GM21723 (cell line): ENCODE measurements at regions not wholly inside any gene's neighbourhood (a gene's known extent, or its start where the extent isn't known, plus 50 kb on each side); places are given as distances from the start of the nearest gene placed in this dataset.

Experiments used
- ATAC-seq: cut with Tn5 transposase; IDR thresholded peaks from one replicate; pipeline ENCODE4 v1.9.1; 2021; ENCODE audit warnings: mild to moderate bottlenecking, moderate library complexity; ENCODE audit not compliant: unreplicated experiment

DNA sequence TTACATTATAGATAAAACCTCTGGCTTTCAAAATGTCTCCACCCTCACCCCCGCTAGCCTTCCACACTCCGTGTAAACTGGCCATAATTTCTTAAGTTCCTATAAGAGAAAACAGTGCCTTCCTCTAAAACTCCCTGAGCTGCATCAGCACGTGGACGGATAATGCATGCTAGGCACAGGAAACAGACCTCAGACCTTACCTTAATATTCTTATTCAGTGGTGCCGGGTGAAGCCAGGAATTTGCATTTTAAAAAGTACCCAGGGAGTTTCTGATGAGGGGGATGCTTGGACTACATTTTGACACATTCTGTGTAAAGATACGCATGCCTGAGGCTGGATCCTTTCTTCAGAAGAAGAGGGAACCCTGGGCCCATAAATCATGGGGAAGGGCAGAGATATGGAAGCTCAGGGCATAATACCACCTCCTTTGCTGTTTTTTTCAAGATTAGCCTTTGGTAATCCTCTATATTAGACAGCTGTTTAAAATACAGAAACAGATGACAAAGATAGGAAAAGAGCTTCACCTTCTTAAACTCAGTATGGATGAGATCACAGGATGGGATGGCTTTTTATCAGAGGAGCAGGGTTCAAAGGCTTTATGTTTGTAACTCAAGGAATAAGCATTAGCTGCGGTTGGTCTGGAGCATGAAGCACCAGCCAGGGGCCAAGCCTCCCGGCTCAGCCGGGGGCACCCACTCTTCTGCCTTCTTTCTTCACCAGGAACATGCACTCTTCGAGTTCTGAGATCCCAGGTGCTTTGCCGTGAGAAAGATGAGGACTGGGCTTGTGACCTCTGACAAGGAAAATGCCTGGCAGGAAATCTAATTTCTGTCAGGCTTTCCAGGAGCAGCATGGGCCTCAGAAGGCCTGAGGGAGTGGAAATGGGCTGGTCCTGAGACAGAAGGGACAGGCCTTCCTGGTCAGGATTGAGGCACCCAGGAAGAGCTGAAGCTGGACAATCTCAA, 218.1 kb upstream of the SOX4 start:
- ATAC-seq = no peak

DNA sequence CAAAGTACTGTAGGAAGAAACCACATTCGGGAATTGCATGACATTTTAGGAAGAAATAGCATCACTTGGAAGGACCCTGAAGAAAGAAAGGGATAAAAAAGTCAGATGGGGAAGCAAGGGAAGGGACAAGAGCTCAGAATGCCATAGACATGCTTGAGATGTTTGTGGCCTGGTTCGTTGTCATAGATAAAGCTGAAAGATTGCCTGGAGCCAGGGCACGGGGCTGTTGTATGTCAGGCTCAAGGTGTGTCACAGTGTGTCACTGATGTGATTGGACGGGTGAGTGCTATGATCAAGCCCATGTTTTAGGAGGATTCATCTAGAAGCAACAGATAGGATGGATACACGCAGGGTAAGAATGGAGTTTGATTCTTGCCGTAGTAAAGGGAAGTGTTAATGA, 216.2 kb upstream of the SOX4 start:
- no peak for ATAC-seq

DNA sequence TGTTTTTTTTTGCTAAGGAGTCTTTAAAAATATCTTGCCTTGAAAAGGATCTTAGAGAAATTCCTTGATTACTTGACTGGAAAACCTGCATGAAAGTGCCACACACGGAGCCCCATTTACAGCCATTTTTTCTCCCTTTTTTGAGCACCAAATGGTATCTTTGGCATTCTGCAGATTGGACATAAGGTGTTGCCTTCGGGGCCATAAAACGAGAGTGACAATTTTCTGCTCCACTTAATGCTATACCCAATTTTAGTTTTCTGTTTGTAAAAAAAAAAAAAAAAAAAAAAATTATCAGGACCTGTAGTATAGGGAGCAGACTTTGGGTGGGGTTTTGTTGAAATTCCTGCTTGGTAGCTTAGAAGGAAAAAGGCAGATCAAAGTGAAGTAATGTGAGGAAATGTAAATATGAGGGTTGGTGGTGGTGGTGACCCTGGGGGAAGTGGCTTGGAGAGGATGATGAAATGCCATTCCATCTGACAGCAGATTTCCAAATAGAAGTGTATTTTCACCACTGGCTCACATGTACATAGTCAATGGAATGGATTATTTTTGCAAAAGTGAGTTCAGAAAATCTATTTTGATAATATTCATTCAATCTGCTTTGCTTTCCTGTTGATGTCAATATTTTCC, 212.1 kb upstream of the SOX4 start:
- no peak for ATAC-seq

DNA sequence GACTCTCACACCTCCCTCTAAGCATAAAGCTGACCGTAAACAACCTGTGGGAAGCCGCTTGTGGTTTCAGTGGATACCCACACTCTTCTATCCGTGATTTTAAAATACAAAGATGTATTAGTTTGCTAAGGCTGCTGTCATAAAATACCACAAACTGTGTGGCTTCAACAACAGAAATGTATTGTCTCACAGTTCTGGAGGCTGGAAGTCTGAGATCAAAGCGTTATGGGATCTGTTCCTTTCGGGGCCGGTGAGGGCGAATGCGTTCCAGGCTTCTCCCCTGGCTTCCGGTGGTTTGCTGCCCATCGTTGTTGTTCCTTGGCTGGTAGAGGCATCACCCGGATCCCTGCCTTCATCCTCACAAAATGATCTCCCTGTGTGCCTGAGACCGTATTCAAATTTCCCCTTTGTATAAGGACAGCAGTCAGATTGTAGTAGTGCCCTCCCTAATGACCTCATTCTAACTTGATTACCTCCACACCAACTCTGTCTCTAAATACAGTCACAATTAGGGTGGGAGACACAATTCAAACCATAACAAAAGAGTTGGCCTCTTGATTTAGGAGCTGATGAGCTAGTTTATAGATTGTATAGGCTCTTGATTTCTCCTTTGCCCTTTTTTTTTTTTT, 210.6 kb upstream of the SOX4 start:
- no peak for ATAC-seq

DNA sequence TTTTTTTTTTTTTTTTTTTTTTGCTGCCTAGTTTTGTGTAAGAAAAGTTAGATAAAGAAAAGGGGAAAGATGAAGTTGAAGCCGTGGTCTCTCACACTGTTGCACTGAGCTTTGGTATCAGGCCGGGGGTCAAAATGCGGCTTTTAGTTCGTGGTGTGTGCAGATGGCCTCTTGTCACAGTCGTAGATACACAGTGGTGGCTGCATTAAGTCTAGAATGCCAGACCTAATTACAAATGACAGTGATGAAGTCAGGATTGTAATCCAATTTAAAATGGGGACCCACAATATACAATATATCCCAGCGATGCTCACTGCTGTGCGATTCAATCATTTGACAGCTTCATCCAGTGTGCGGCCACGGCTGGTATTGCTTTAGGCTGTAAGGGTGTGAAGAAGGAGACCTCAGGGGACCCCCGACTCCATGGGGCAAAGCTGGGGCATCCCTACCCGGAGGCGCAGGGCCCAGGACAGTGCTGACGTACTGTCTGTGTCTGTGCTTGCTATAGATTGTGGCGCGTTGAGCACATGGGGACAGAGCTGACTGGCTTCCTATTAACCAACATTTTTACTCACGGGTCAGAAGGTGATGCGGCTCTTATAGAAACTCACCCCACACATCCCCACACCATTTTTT, 210.0 kb upstream of the SOX4 start:
- ATAC-seq = no peak

DNA sequence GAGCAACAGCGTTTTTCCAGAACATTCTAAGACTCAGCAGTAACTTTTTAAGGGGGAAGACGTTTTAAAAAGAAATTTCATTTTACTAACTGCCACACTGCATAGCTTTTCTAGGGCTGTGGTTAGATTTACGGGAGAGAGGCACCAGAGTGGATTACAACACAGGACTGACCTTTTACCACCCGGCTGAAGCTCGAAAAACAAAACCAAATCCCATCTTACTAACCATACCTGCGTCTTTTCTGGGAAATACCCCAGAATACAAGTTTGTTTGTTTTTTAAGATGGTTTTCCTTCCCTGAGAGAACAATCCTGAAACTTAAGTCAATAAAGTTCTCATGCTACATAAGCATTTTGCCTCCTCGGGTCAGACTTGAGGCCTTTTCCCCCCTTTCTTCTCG, 209.3 kb upstream of the SOX4 start:
- no peak for ATAC-seq

DNA sequence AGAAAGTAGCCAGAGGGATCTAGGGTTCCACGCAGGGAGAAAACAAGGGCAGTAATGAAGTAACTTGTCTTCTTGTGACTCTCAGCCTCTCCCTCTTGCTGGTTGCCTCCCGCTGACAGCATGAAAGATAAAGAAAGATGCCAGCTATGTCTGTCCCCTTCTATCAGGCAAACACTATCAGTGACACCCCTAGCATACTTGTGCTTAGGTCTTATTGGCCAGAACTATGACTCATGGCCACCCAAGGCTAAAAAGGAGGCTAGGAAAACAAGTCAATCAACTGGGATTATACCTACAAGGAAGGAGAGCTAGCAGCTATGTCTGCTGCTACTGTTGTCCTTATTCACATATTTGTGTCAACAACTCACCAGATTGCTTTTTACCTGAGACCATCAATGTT, 206.8 kb upstream of the SOX4 start:
- no peak for ATAC-seq

DNA sequence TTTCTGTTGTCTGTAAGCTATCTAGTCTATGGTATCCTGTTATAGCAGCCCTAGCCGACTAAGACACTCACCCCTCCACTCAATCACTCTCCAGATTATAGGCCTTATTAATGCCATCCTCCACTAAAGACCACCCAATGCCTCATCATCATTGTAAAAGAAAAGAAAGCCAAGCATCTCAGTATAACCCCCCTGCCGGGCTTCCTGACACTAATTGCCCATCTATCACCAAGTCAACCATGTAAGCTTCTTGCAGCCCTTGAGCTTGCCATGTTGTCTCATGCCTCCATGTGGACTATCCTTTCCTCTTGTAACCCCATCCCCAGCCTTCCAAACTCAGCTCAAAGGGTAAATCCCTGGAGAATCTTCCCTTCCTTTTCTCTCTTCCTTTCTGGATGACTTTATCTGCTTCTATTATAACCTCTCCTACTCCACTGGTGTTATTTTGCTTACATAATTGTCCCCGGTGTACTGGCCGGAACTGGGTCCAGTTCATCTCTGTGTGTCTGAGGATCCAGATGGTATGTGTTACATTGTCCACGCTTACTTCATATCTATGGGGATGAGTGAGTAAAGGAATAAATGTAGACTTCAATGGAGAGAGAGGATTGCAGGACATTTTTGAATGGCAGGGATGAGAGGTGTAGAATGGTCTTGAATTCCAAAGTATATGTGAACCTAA, 202.9 kb upstream of the SOX4 start:
- no peak for ATAC-seq

DNA sequence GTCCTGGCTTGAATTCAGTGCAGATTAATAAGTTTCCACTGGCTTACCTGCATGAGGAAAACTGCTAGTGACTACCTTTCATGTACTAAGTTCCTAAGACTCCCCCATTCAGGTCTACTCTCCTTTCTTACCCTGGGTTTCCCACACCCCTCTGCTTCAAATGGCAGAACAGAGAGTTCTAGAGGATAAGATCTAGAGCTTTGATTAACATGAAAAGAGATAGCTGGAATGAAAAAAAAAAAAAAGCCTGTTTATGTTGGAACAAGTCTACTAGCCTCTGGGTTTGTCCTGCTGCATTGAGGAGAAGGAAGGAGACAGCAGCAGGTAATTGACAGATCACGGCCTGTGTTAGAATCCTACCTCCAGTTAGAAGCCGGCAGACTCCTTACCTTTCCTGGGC, 201.4 kb upstream of the SOX4 start:
- no peak for ATAC-seq

DNA sequence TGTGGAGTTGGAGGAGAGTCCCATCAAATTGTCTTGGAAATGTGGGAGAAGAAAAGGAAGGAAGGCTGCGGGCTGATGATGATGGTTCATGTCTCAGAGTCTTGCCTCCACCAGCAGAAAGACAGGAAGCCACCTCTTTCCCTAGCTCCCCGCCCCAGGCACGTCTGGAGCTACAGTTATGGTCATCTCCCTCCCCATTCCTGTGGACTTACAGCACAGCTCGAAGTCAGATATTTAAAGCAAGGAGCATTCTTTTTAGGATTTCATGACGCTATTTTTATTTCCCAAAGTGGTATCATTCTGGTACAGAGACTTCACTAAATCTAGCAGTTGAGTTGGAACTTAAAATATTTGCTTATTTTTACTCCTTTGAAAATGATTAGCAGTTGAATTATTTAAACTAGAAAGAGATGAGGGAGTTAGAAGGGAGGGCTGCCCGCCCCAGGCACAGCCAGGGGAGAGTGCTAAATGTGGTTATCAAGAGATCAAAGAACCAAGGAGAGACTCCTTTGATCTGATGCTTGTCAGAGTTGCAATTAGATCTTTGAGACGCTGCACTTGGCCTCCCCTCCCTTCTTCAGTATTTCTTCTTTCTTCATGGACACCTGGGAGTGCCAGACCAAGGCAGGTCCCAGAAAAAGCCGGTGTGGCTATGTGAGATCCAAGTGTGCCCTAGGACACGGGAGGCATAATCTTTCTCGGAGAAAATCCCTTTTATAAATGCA, 199.9 kb upstream of the SOX4 start:
- no peak for ATAC-seq

DNA sequence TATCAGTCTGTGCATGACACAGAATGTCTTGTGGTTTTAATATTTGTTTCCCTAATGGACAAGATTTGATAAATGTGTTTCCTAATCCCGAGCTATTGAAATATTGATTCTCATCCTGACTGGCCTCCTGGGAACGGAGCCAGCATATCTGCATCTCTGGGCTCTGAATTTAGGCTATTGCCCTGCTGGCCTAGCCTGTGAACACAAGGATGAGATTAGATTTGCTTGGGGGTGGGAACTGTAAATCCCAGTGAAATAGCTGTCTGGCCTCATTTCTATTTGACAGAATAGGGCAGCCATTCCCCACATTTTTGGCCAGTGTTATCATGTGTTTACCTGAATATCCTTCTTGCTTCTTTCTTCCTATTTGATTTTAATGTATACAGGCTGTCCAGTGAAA, 198.4 kb upstream of the SOX4 start:
- ATAC-seq = no peak

DNA sequence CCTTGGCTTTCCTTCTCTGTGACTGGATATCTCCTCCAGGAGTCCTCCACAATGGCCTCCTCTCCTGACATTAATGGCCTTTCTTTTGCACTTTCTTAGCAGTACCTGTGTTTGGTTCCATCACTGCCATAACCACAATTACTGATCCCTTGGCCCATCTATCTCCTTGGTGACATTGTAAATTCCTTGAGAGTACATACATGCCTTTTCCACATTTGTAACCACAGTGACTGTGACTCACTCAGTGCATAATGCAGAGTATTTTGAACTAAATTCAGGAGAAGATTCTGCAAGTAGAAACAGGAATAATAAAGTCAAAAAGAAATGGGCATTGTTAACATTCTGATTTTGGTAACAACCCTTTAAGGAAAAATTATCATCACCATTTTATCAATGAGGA, 197.2 kb upstream of the SOX4 start:
- ATAC-seq = no peak

DNA sequence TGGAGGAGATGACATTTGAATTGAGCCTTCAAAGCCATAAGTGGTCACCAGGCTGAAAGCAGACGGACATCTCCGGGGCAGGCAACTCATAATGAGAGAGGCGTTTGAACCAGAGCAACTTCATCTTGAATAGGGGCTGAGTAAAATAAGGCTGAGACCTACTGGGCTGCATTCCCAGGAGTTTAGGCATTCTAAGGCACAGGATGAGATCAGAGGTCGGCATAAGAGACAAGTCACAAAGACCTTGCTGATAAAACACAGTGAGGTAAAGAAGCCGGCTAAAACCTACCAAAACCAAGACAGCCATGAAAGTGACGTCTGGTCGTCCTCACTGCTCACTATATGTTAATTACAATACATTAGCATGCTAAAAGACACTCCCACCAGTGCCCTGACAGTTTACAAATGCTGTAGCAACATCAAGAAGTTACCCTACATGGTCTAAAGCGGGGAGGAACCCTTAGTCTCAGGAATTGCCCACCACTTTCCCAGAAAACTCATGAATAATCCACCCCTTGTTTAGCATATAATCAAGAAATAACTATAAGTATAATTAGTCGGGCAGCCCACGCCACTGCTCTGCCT, 194.7 kb upstream of the SOX4 start:
- ATAC-seq = no peak

DNA sequence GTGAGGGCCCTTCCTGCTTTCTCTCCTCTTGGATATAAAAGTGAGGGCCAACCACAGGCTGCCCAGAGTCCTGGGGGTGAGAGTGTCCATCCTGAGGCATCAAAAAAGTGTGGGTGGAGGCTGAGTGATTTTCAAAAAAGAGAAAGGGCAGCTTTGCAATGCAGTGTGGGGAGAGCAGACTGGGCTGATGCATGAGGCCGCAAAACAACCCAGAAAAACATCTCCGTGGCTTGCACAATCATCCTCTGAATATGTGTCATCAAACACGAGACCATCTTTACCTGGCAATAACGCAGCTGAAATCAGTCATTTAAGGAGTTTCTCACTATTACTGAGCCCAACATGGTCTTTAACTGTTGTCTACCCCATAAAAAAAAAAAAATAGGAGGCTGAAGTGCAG, 191.2 kb upstream of the SOX4 start:
- ATAC-seq = peak; percentile 85

DNA sequence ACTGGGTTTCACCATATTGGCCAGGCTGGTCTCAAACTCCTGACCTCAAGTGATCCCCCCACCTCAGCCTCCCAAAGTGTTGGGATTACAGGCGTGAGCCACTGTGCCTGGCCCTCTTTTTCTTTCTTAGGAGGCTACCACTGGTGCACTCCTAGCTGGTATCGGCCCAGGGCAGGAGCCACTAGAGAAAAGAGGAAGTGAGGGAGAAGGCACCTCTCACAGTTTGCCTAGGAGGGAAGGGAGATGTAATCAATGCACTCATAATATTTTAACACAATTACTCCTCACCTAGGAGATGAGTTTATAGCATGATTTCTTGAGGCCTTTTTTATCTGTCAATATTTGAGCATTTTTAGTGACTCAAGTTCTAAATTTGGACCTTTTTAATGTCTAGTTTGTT, 189.0 kb upstream of the SOX4 start:
- peak; percentile 62 for ATAC-seq

DNA sequence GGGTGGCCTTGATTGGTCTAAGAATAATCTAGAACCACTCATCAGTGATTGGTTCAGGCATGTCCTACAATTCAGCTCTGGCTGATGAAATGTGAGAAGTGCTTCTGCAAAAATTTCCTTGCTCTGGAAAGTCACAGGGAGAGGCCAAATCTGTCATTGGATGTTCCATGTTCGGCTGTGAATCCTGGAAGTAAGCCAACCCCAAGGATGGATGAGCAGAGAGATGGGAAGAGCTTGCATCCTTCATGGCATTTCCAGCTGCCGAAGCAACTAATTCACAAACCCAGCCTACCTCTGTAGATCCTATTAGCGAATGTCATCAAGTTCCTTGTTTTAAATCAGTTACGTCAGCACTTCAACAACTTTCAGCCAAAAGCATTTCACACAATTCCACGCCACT, 187.2 kb upstream of the SOX4 start:
- ATAC-seq = no peak

DNA sequence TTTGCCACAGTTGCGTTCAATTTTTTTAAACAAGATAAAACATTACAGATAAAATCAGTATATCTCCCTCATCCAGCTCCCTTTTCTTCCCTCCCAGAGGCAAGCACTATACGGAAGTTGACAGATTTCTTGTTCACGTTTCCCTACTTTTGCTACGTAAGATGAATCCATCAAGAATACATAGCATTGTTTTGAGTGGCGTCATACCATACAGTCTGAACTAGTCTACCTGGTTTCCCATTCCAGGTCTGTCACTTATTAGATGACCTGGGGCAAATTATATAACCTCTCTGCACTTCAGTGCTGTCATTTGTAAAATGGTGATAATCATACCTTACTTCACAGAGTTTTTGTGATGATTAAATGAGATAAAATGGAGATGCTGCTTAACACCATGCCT, 184.3 kb upstream of the SOX4 start:
- no peak for ATAC-seq

DNA sequence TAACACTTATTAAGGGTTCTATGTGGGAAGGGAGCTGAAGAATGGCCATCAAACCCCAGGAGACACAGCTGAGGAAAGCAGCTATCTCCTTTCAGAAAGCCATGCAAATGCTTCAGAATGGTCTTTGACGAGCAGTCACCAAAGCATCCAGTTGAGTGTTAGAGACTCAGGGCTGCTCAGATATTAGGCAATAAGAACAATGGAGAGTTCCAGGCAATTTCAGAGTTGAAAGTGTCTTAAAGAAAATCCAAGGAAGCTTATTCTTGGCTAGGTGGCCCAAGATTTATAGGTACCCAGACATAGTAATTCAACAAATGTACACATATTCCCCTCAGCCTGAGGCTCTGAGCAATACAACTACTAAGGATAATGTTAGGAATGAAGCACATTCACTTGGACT, 180.1 kb upstream of the SOX4 start:
- ATAC-seq = no peak

DNA sequence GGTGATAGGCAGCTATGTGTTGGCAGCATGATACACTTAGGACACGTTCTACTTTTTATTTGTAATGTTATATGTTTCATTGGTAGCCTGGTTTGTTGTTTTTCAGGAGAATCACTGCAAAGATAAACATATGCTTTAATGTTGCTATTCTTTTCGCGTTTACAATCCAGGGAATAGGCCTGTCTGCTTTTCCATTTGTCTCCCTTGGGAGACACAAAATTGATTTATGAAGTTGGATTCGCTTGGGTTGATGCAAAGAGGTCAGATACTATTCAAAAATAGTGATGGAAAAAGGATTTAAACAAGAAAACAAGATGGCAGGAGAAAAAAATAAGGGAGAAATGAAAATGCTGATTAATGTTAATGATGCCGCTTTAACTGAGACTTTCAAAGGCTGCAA, 179.5 kb upstream of the SOX4 start:
- no peak for ATAC-seq
